GM04503 (cell line): ENCODE measurements at regions not wholly inside any gene's neighbourhood (a gene's known extent, or its start where the extent isn't known, plus 50 kb on each side); places are given as distances from the start of the nearest gene placed in this dataset.
"Not testable (repeated sequence)": the region's sequence is repeated elsewhere in the genome, so short reads cannot be mapped to it uniquely, and the experiment has no call there.

ENCODE experiments used
- DNase-seq: peaks from one replicate; pipeline ENCODE4 v3.0.0-alpha.2; 2012; ENCODE audit warnings: low read depth

GRCh38 chr4:189703000-189703399 is 237.7 kb upstream of the FRG1 start:
- not testable (repeated sequence) for DNase-seq

GRCh38 chr4:189706821-189707220 is 233.9 kb upstream of the FRG1 start:
- DNase-seq = not testable (repeated sequence)

GRCh38 chr4:189707227-189707626 is 233.4 kb upstream of the FRG1 start:
- DNase-seq = not testable (repeated sequence)

GRCh38 chr4:189711956-189712355 is 228.7 kb upstream of the FRG1 start:
- not testable (repeated sequence) for DNase-seq

GRCh38 chr4:189721016-189721993 is 219.4 kb upstream of the FRG1 start:
- not testable (repeated sequence) for DNase-seq

- not testable (repeated sequence) for DNase-seq
Measured at GRCh38 chr4:189722324-189723003, 218.2 kb upstream of the FRG1 start.

GRCh38 chr4:189727982-189728638 is 212.6 kb upstream of the FRG1 start:
- not testable (repeated sequence) for DNase-seq

GRCh38 chr4:189731989-189732388 is 208.7 kb upstream of the FRG1 start:
- not testable (repeated sequence) for DNase-seq

GRCh38 chr4:189733507-189733906 is 207.2 kb upstream of the FRG1 start:
- DNase-seq = not testable (repeated sequence)

- DNase-seq = not testable (repeated sequence)
Measured at GRCh38 chr4:189734648-189735267, 205.9 kb upstream of the FRG1 start.

- not testable (repeated sequence) for DNase-seq
Measured at GRCh38 chr4:189736656-189737055, 204.0 kb upstream of the FRG1 start.

- DNase-seq = not testable (repeated sequence)
Measured at GRCh38 chr4:189740118-189740517, 200.6 kb upstream of the FRG1 start.

GRCh38 chr4:189740873-189741272 is 199.8 kb upstream of the FRG1 start:
- DNase-seq = no peak

GRCh38 chr4:189753092-189753491 is 187.6 kb upstream of the FRG1 start:
- not testable (repeated sequence) for DNase-seq

GRCh38 chr4:189763583-189763982 is 177.1 kb upstream of the FRG1 start:
- DNase-seq = no peak

GRCh38 chr4:189765301-189765700 is 175.4 kb upstream of the FRG1 start:
- no peak for DNase-seq

GRCh38 chr4:189765736-189766135 is 174.9 kb upstream of the FRG1 start:
- DNase-seq = no peak

GRCh38 chr4:189767941-189768340 is 172.7 kb upstream of the FRG1 start:
- no peak for DNase-seq

GRCh38 chr4:189769131-189769530 is 171.5 kb upstream of the FRG1 start:
- DNase-seq = no peak

- DNase-seq = no peak
Measured at GRCh38 chr4:189771696-189772361, 168.8 kb upstream of the FRG1 start.

- DNase-seq = no peak
Measured at GRCh38 chr4:189773909-189774308, 166.8 kb upstream of the FRG1 start.
